ENCODE measurements at regions not wholly inside any gene's neighbourhood (a gene's known extent, or its start where the extent isn't known, plus 50 kb on each side); places are given as distances from the start of the nearest gene placed in this dataset.

DNA sequence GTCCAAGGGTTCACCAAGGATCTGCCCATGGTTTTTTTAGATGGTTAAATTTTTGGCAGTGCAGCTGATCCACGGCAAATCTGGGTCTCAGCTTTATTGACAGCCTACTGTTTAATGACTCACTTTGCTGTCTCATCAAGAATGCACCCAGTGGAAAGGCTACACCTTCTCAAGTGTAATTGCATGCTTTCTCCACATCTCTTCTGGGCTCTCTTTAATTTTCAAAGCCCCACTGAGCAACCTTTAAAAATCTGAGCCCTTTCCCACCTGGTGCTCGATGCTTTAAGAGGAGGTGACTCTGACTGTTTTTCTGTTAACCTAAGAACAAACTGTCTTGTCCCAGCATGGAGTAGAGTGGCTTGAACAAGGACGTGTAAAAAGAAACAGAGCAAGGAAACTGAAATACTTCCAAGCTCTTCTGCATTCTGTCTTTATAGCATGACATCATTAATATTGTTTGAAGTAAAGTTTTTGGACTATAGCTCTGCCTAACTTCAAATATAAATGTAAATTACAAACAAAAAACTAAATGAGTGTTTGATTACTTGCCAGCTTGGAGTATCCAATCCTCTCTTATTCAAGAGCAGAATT is 214.2 kb upstream of the KRR1 start:
- DNase-seq (ENCODE audit: low spot score) = no peak

DNA sequence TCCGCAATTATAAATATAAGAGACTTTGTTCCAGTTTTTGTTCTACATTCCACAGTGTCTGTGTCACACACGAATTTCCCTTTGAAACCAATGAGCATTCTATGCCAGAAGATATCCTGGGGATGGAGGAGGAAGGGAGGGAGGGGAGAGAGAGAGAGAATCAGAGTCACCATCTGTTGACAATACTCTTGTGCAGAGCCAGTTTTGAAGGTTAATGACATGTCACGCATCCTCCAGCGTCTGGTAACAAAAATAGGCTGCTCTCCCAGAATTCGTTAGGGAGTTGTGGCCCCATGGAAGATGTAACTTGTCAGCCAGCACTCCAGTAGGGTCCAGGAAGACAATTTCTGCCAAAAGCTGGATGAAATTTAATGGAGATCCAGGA is 213.5 kb upstream of the KRR1 start:
- DNase-seq (ENCODE audit: low spot score) = no peak

DNA sequence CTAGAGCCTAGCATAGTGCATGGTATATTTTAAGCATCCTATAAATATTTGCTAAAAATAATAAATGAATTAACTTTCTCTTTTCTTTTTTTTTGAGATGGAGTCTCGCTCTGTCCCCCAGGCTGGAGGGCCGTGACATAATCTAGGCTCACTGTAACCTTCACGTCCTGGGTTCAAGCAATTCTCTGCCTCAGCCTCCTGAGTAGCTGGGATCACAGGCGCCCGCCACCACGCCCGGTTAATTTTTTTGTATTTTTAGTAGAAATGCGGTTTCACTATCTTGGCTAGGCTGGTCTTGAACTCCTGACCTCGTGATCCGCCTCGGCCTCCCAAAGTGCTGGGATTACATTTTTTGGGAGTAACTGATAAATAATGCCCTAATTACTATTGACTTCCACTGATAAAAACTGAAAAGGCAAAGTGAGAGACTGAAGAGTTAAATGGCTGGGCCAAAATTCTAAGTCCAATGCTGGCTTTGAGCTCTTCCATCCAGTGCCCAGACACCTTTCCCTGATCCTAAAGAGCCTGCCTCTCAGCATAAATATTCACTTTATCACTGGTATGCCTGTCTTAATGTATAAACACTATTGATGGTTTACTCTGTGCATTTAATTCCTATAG is 213.0 kb upstream of the KRR1 start:
- no peak for DNase-seq (ENCODE audit: low spot score)

DNA sequence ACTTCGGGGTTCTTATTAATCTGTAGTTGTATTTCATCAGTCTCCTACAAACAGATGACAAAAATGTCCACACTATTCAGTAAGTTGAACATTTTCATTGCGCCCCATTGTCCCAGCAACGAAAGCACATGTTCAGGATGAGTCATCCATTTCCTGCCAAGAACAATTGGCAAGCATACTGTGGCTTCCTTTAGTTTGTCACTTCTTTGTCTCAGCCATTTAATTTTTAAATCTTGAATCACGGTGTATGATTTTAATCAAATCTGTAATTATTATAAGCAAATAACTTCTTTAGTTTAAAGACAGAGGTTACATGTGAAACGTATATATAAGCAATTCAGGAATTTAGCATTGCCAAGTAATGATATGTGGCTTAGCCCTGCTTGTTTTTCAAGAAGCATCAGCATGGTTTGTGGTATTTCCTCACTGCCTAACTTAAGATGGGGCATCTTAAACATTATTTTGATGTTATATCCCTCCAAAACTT is 211.3 kb upstream of the KRR1 start:
- DNase-seq (ENCODE audit: low spot score) = no peak

DNA sequence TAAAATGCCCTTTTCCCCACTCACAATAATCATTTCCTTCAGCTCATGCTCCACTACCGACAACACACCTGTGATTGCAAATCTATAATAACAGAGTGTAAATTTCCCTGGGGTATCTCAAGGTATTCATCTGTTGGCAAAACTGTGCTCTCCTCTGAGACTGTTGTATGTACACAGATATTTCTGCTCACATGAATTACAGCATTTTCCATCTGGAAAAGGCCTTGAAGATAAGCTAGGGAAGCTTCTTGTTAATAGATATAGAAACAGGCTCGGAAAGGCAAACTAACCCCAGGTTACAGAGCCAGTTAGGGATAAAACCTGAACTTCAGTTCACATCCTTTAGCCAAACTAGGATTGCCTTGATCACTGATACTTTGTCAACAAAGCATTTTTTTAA is 210.4 kb upstream of the KRR1 start:
- DNase-seq (ENCODE audit: low spot score) = no peak

DNA sequence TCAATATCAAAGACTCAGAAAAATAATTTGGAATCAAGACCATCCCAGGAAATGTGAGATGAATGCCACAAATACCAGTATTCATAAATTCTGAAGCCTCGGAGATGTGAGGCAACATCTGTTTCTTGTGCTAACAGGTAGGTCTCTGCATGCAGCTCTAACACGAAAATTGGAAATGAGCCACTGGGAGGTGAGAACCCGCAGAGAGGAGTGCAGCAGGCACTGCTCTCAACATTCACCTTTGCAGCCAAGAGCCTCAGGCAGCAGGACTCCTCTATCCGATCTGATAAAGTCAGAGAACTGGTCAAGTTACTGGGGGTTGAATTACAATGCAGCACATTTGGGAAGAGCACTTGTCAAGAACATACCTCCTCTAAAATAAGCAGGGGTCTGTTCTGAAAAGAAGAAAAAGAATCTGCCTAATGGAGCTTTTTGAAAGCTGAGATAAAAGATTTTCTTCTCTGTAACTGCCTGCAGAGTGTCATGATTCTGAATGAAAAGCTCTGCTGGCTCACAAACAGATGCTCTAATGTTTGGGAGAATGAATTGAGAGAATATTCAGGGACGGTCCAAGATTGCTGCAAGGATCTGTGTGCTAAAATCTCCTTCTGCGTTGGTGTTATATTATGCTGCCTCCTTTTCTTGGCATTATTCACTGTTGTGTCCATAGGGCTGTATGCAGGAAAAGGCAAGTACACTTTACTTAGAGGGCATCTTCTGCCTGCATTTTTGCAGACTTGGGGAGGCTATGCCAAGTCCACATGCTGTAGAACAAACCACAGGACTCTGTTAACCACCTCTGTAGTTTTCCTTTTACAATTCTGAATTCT is 209.6 kb upstream of the KRR1 start:
- DNase-seq (ENCODE audit: low spot score) = peak; percentile 50

DNA sequence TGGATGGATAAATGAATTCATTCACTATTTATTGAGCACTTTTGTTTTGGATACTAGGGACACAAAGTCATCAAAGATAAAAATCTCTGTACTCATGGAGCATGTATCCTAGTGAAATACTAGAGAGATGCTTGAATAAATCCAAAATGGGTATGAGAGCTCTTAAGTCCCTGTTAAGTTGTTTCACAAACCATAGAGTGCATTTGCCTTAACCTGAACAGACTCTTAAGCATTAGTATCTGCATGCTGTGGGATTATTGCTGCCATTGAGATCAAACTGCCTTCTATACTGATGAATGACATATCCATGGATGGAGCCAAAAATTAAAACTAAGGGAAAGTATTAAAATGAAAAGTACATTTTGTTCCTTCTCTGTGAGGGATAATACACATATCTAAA is 206.5 kb upstream of the KRR1 start:
- DNase-seq (ENCODE audit: low spot score) = no peak

DNA sequence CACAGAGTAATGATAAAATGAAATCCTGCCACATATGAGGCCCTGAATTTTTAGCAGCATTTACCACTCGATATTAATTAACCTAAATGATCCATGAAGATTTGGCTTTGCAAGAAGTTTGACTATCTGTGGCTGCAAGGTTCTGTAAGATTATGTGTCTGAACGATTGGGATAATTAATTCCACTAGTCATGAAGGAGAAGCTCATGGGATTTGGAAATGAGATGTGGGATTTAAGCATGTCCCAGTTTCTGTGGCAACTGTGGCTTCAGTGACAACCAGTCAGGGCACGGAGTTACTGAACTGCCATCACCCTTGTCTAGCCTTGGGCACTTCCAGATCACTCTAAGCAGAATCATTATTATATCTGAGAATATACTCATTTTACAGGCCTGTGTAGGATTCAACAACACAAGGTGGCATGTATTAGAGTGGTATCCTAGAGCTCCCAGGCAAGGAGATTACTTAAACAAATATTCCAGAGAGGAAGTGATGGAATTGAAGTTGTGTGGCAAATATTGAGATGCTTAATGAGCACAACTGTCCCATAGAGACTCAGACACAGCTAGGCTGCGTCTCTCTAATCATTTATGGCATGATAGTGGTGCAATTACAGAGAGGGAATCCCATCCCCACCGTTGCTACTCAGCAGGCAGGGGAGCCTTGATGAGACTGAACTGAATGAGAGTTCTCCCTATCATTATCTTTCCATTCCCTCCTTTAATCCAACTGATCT is 205.0 kb upstream of the KRR1 start:
- no peak for DNase-seq (ENCODE audit: low spot score)

DNA sequence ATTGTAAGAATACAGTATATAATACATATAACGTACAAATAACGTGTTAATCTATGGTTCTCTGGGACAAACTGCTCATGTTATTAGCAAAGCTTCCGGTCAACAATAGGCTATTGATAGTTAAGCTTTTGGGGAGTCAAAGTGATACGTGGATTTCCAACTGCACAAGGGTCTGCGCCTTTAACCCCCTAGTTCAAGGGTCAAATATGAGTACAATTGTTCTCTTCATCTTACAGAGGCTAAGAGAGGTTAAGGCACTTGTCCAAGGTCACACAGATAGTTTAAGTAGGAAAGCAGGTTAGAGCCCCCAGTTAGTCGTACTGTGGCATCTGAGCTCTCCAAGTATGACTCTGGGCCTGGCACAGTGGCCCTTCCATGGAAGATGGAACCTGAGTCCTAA is 204.3 kb upstream of the KRR1 start:
- DNase-seq (ENCODE audit: low spot score) = no peak

DNA sequence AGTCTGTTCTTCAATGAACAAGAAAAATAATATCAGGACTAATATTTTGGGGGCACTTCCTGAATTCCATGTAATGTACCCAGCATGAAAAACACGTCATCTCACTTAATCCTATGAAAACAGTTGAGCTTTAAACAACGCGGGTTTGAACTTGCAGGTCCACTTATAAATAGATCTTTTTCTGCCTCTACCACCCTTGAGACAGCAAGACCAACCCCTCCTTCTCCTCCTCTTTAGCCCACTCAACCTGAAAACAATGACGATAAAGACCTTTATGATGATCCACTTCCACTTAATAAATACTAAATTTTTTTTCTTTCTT is 203.9 kb upstream of the KRR1 start:
- DNase-seq (ENCODE audit: low spot score) = no peak

DNA sequence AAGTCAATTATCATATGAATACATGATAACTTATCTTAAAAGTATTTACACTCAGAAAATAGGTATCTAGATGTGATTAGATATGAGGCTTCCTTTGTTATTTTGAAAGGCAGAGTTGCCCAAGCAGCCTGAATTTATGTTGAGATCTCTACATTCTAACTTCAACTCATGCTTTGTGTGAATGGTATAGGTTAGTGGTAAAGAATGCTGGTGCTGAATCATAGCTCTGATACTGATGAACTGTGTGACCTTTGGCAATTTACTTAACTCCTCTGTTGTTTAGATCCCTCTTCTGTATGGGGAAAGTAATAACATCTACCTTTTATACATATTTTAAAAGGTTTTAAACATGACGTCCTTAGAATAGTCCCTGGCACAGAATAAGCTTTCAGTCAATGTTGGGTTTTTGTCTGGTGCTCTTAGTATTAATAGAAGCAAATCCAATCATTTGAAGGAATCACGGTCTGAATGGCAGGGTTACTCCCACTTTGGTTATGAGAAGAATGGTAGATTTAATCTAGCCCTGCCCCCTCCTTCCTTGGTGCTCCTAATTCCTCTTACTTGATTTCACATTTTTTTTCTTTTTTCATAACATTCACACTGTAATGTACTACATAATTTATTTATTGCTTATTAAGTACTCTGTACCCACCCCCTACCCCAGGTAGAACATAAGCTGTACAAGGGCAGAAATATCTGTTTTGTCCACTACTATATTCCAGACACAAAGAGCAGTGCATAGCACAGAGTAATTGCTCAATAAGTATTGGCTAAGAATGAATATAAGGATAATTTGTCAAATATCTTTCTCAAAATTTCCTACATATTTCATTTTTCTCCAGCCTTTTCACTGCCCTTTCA is 203.3 kb upstream of the KRR1 start:
- no peak for DNase-seq (ENCODE audit: low spot score)

DNA sequence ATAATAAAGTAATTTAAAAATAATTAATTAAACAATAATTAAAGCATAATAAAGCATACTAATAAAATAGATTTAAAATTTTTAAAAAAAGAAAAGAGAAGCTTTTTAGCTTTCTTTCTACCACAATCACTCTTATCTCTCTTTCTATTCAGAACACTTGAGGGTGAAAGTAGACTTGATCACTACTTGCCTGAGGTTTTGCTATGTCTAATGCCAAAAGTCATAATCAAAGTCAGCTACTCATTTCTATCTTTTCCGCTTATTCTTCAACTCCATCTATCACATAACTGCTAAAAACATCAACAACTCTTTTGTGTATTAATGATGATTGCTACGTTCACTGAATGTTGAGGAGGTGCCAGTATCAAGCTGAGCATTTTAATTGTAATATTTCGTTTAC is 202.0 kb upstream of the KRR1 start:
- DNase-seq (ENCODE audit: low spot score) = no peak

DNA sequence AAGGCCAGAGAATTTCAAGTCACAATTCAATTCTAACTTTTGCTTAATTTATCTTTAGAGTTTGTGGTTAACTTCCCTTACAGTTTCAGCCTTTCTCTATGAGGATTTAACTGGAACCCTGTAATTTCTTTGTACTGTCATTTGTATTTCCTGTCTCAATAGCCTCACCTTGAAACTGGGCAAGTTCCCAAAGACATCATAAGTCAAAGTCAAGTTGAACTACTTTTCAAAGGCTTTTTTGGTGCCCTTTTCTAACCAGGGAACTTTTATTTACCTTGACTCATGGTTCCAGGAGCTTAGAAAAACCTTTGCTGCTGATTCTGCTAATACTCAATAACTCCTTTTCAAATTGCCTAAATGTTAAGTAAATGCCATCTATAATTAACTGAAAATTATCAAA is 200.8 kb upstream of the KRR1 start:
- DNase-seq (ENCODE audit: low spot score) = no peak

DNA sequence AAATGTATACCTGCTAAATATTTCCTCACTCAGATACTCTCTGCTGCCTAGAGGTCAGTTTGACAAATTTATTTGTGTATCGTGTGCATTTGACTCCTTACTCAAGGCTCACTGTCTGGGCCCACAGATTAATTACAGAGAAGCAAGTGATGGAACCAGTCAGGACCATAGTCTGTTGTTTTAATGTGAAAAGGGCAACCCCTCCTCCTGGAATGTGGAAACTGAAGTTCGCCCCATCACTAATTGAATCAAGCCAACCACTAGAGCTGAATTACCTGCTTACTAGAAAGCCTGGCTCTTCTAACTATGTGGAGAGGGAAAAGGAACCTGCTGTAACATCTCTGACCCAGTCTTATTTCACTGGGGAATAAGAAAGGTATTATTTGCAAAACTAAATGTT is 199.9 kb upstream of the KRR1 start:
- peak; percentile 35 for DNase-seq (ENCODE audit: low spot score)

DNA sequence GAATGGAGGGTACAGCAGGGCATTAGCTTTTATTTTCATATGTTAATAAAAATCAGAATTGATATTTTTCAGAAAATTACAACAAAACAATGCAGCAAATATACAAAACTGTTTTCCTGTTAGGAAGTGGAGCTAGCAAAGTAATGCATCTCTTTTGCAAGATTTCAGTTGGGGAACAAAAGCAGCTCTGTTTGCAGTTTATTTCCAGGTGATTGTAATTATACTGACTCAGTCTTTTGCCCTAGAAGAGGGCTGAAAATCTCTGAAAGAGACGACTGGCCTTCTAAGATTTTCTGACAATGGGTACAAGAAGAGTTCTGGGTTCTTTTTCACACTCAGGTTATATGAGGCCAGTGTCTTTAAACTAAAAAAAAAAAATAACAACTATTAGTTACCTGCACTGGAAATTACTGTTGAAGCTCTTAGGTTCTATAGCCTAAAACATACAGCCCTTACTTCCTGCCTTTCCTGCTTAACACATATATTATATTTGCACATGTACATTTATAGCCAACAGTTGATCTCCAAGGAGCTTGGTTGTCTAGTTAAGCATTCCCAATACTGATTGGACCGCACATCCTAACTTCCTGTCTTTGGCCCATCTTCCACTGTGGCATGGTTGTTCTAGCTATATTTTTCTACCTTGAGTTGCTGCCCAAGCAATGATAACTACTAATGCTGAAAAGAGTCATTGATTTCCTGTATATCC is 199.1 kb upstream of the KRR1 start:
- no peak for DNase-seq (ENCODE audit: low spot score)

DNA sequence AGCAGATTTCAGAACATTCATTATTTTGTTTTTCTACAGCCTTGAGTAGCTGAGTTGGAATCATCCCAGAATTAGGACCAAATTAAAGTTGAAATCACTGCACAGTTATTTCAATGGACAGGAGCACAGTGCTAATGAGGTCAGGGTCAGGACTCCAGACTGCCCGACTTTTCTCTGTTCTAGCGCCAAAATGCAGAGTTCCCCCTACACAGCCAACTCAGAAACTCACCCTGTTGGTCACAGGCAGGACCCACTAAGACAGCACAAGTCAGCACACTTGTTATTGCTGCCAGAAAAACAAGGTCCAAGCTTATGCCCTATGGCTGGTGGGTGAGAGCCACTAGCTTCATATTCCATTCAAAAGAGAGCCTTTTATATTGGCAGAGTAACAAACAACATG is 198.1 kb upstream of the KRR1 start:
- no peak for DNase-seq (ENCODE audit: low spot score)

DNA sequence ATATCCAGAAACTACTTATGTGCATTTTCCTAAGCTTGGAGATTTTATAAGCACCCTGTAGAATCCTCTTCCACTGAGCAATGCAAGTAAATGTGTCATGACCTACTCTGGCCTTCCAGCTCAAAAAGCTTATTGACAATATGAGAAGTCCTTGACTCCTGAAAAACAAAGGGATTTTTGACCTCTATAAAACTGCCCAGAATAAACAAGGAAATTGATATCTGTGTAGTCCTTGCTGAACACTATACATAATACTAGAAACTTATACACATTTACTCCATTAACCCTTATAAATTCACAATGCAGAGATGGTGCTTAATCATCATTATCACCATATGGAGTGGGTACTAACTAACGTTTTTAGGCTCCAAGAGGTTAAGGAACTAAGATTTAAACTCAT is 197.4 kb upstream of the KRR1 start:
- no peak for DNase-seq (ENCODE audit: low spot score)

DNA sequence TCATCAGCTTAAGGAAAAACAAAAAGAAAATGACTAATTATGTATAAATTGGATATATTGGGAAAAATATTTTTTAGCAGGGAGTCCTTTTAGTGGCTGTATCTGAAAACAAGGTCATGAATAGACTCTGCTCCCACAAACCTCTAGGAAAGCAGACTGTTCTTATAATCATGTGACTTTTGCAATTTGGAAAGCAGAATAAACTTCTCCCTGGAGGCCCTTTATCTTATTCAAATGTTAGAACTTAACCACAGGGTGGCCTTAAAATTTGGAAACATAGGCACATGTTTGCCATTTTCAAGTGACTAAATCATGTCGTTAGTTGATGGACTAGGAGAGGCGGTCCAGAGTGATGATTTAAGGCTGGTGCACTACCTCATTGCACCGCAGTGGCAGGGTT is 196.6 kb upstream of the KRR1 start:
- no peak for DNase-seq (ENCODE audit: low spot score)

DNA sequence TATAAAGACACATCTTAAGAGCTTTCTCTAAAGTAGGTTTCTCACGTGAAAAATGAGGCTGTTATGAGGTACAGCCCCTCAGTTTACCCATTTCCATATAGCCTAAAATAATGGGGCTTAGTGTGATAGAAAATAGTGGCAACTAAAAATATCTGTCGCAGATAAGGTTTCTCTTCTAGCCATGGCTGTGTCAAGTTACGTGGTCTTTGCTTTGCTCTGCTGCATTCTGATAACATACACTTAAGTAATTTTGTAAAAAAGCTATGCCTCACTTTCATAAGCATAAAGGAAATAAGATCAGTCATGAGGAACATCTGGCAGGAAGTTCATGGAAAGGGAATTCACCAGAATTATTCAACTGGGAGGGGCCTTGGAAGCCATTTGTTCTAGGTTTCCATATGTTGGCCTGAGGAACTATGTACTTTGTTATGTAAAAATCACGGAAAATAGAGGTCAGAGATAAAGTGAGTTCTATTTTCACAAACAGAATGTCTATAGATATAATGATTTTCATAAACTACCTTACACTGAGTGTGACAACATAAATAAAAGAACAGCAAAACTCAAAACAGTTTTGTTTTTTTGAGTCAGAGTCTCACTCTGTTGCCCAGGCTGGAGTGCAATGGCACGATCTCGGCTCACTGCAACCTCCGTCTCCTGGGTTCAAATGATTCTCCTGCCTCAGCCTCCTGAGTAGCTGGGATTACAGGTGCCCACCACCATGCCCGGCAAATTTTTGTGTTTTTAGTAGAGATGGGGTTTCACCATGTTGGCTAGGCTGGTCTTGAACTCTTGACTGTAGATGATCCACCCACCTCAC is 195.6 kb upstream of the KRR1 start:
- no peak for DNase-seq (ENCODE audit: low spot score)
